Natural killer cell treated with Interleukin-12 subunit alpha and Interleukin-12 subunit beta and Interleukin-15 and Interleukin-18, amount 100 ng/mL, for 72 hours (primary cell): ENCODE measurements at regions not wholly inside any gene's neighbourhood (a gene's known extent, or its start where the extent isn't known, plus 50 kb on each side); places are given as distances from the start of the nearest gene placed in this dataset.

Source experiments
- ATAC-seq, 2 donors: fragments of 150-1000 bp; cut with Tn5 transposase in 1 of 2; sonication (Bioruptor Pico), chemical (Tn5 transposase) in 1 of 2; 2 replicates each; pipeline ENCODE4 v1.10.0; 2021
- DNase-seq: peaks from one replicate; pipeline ENCODE4 v3.0.0; 2022; ENCODE audit warnings: low spot score
- H3K27ac Mint-ChIP-seq, 2 donors: 1 replicate in 1 of 2; 2 replicates in 1 of 2; pipeline ENCODE4 v1.8.0; 2022; ENCODE audit warnings: mixed read lengths in 2 of 2, mild to moderate bottlenecking in 1 of 2, moderate library complexity in 1 of 2
- H3K27me3 Mint-ChIP-seq, 2 donors: 1 replicate in 1 of 2; 2 replicates in 1 of 2; pipeline ENCODE4 v1.8.0; 2022; ENCODE audit warnings: mixed read lengths in 2 of 2
- H3K36me3 Mint-ChIP-seq: one replicate; pipeline ENCODE4 v1.8.0; 2022; ENCODE audit warnings: mixed read lengths
- H3K4me1 Mint-ChIP-seq, 2 donors: 1 replicate in 1 of 2; 2 replicates in 1 of 2; pipeline ENCODE4 v1.8.0; 2022; ENCODE audit warnings: low read depth in 2 of 2, mixed read lengths in 2 of 2, mild to moderate bottlenecking in 1 of 2
- H3K4me3 Mint-ChIP-seq: one replicate; pipeline ENCODE4 v1.8.0; 2022; ENCODE audit warnings: mixed read lengths
- H3K9me3 Mint-ChIP-seq: 2 replicates; pipeline ENCODE4 v1.8.0; 2022; ENCODE audit warnings: mixed read lengths

- Mint-ChIP-seq H3K36me3 (no peaks in the 10 kb centered on the region), H3K27me3 (peaks cover 6 to 16% of the 10 kb centered on the region in 2 donors), H3K4me3 (no peak overlapping the region), H3K27ac (no peak overlapping the region), H3K4me1 (no peaks in the 10 kb centered on the region), H3K9me3 (no peaks in the 10 kb centered on the region)
- DNase-seq (no peak), ATAC-seq (no peak)
Observed at GRCh38 chr4:57254754-57255153, 144.6 kb upstream of the IGFBP7 start.

GRCh38 chr4:57249083-57249482 lies 138.9 kb upstream of the IGFBP7 start:
- peaks cover 20 to 24% of the 10 kb centered on the region in 2 donors for H3K27me3 Mint-ChIP-seq
- no peak for ATAC-seq
- no peaks in the 10 kb centered on the region for H3K4me1 Mint-ChIP-seq
- no peak for DNase-seq
- no peak overlapping the region for H3K4me3 Mint-ChIP-seq
- H3K9me3 Mint-ChIP-seq = no peaks in the 10 kb centered on the region
- H3K36me3 Mint-ChIP-seq = no peaks in the 10 kb centered on the region
- H3K27ac Mint-ChIP-seq = no peak overlapping the region

- no peak overlapping the region for H3K4me3 Mint-ChIP-seq
- H3K9me3 Mint-ChIP-seq = no peaks in the 10 kb centered on the region
- ATAC-seq = no peak
- DNase-seq = no peak
- H3K27me3 Mint-ChIP-seq = peaks cover 14 to 24% of the 10 kb centered on the region in 2 donors
- no peaks in the 10 kb centered on the region for H3K36me3 Mint-ChIP-seq
- H3K27ac Mint-ChIP-seq = no peak overlapping the region
- H3K4me1 Mint-ChIP-seq = no peaks in the 10 kb centered on the region
Observed at GRCh38 chr4:57243076-57243475, 132.9 kb upstream of the IGFBP7 start.

GRCh38 chr4:57234252-57234775 lies 124.1 kb upstream of the IGFBP7 start:
- ATAC-seq = no peak
- Mint-ChIP-seq H3K9me3 (no peaks in the 10 kb centered on the region), H3K4me1 (no peaks in the 10 kb centered on the region), H3K36me3 (no peaks in the 10 kb centered on the region), H3K27me3 (peaks cover 10 to 11% of the 10 kb centered on the region in 2 donors), H3K4me3 (no peak overlapping the region), H3K27ac (no peak overlapping the region)
- DNase-seq = no peak

- ATAC-seq (no peak), DNase-seq (no peak)
- H3K9me3 Mint-ChIP-seq = no peaks in the 10 kb centered on the region
- no peaks in the 10 kb centered on the region for H3K36me3 Mint-ChIP-seq
- no peaks in the 10 kb centered on the region for H3K4me1 Mint-ChIP-seq
- H3K27ac Mint-ChIP-seq = no peak overlapping the region
- H3K4me3 Mint-ChIP-seq = no peak overlapping the region
- peaks cover 11 to 14% of the 10 kb centered on the region in 2 donors for H3K27me3 Mint-ChIP-seq
Observed at GRCh38 chr4:57233386-57233785, 123.2 kb upstream of the IGFBP7 start.

- H3K27ac Mint-ChIP-seq = no peak overlapping the region
- DNase-seq (no peak), ATAC-seq (no peak)
- no peaks in the 10 kb centered on the region for H3K9me3 Mint-ChIP-seq
- H3K4me3 Mint-ChIP-seq = no peak overlapping the region
- H3K4me1 Mint-ChIP-seq = no peaks in the 10 kb centered on the region
- peaks cover 19 to 20% of the 10 kb centered on the region in 2 donors for H3K27me3 Mint-ChIP-seq
- no peaks in the 10 kb centered on the region for H3K36me3 Mint-ChIP-seq
Observed at GRCh38 chr4:57231781-57232180, 121.6 kb upstream of the IGFBP7 start.

- Mint-ChIP-seq H3K4me1 (no peaks in the 10 kb centered on the region), H3K9me3 (no peaks in the 10 kb centered on the region), H3K36me3 (no peaks in the 10 kb centered on the region), H3K4me3 (no peak overlapping the region), H3K27me3 (peaks cover 0 to 7% of the 10 kb centered on the region in 2 donors), H3K27ac (no peak overlapping the region)
- ATAC-seq (no peak), DNase-seq (no peak)
Observed at GRCh38 chr4:57220734-57221133, 110.5 kb upstream of the IGFBP7 start.

GRCh38 chr4:57220172-57220571 lies 110.0 kb upstream of the IGFBP7 start:
- H3K36me3 Mint-ChIP-seq = no peaks in the 10 kb centered on the region
- no peak for DNase-seq
- H3K27me3 Mint-ChIP-seq = peaks cover 0 to 7% of the 10 kb centered on the region in 2 donors
- H3K4me1 Mint-ChIP-seq = no peaks in the 10 kb centered on the region
- ATAC-seq = no peak
- no peak overlapping the region for H3K4me3 Mint-ChIP-seq
- no peak overlapping the region for H3K27ac Mint-ChIP-seq
- no peaks in the 10 kb centered on the region for H3K9me3 Mint-ChIP-seq

- DNase-seq (no peak), ATAC-seq (no peak)
- peaks cover 0 to 7% of the 10 kb centered on the region in 2 donors for H3K27me3 Mint-ChIP-seq
- no peaks in the 10 kb centered on the region for H3K9me3 Mint-ChIP-seq
- no peaks in the 10 kb centered on the region for H3K36me3 Mint-ChIP-seq
- H3K4me3 Mint-ChIP-seq = no peak overlapping the region
- no peak overlapping the region for H3K27ac Mint-ChIP-seq
- no peaks in the 10 kb centered on the region for H3K4me1 Mint-ChIP-seq
Observed at GRCh38 chr4:57219431-57219830, 109.2 kb upstream of the IGFBP7 start.

- ATAC-seq (no peak), DNase-seq (no peak)
Observed at GRCh38 chr4:57214654-57215411, 104.6 kb upstream of the IGFBP7 start.

GRCh38 chr4:57211131-57211530 lies 100.9 kb upstream of the IGFBP7 start:
- Mint-ChIP-seq H3K36me3 (no peaks in the 10 kb centered on the region), H3K27me3 (peaks cover 24 to 40% of the 10 kb centered on the region in 2 donors), H3K9me3 (no peaks in the 10 kb centered on the region), H3K4me3 (no peak overlapping the region), H3K27ac (no peak overlapping the region), H3K4me1 (no peaks in the 10 kb centered on the region)
- ATAC-seq (no peak), DNase-seq (no peak)

More at GRCh38 chr4:57214654-57215411, 104.6 kb upstream of the IGFBP7 start:
- Mint-ChIP-seq H3K4me1 (no peaks in the 10 kb centered on the region), H3K36me3 (no peaks in the 10 kb centered on the region), H3K27ac (no peak overlapping the region), H3K4me3 (no peak overlapping the region), H3K27me3 (peaks cover 17 to 19% of the 10 kb centered on the region in 2 donors), H3K9me3 (no peaks in the 10 kb centered on the region)

- H3K9me3 Mint-ChIP-seq = no peaks in the 10 kb centered on the region
- no peak overlapping the region for H3K27ac Mint-ChIP-seq
- H3K4me3 Mint-ChIP-seq = no peak overlapping the region
- ATAC-seq (no peak), DNase-seq (no peak)
- H3K27me3 Mint-ChIP-seq = peaks cover 21 to 39% of the 10 kb centered on the region in 2 donors
- no peaks in the 10 kb centered on the region for H3K4me1 Mint-ChIP-seq
- H3K36me3 Mint-ChIP-seq = no peaks in the 10 kb centered on the region
Observed at GRCh38 chr4:57206172-57206571, 96.0 kb upstream of the IGFBP7 start.

- H3K27ac Mint-ChIP-seq = no peak overlapping the region
- no peak for ATAC-seq
Observed at GRCh38 chr4:57205580-57205979, 95.4 kb upstream of the IGFBP7 start.

GRCh38 chr4:57200799-57201327 lies 90.7 kb upstream of the IGFBP7 start:
- H3K9me3 Mint-ChIP-seq = no peaks in the 10 kb centered on the region

More at GRCh38 chr4:57205580-57205979, 95.4 kb upstream of the IGFBP7 start:
- Mint-ChIP-seq H3K27me3 (peaks cover 19 to 33% of the 10 kb centered on the region in 2 donors), H3K4me3 (no peak overlapping the region), H3K36me3 (no peaks in the 10 kb centered on the region), H3K4me1 (no peaks in the 10 kb centered on the region), H3K9me3 (no peaks in the 10 kb centered on the region)
- no peak for DNase-seq

More at GRCh38 chr4:57200799-57201327, 90.7 kb upstream of the IGFBP7 start:
- Mint-ChIP-seq H3K4me1 (no peaks in the 10 kb centered on the region), H3K36me3 (no peaks in the 10 kb centered on the region), H3K27ac (no peak overlapping the region), H3K27me3 (peaks cover 13% of the 10 kb centered on the region in 2 donors), H3K4me3 (no peak overlapping the region)
- DNase-seq (no peak), ATAC-seq (no peak)
